ENCODE measurements at regions not wholly inside any gene's neighbourhood (a gene's known extent, or its start where the extent isn't known, plus 50 kb on each side); places are given as distances from the start of the nearest gene placed in this dataset.

- H3K4me3 ChIP-seq: no peak overlapping the region
- H3K4me1 ChIP-seq: no peaks in the 10 kb centered on the region
- FAIRE-seq (no peak), DNase-seq (no peak), ATAC-seq (no peak)
- no peaks in the 10 kb centered on the region for H3K9me3 ChIP-seq
- no peaks in the 10 kb centered on the region for H3K27me3 ChIP-seq
- TF ChIP-seq CTCF (IDR thresholded peaks at IDR 0.05): no peak
- WGBS, 2 donors: 10 to 28% methylated on average over 1 of the region's 1 CpG
- H3K36me3 ChIP-seq: no peaks in the 10 kb centered on the region
- intact Hi-C loops (cut with DNase I): no loop called here
- no peak overlapping the region for H3K27ac ChIP-seq
Observed at GRCh38 chr5:91727463-91727862, 344.3 kb upstream of the ARRDC3 start.

GRCh38 chr5:91722736-91723467 lies 339.8 kb upstream of the ARRDC3 start:
- no peaks in the 10 kb centered on the region for H3K4me1 ChIP-seq
- no peak for ATAC-seq
- no peak for FAIRE-seq
- no peak overlapping the region for H3K27ac ChIP-seq
- H3K27me3 ChIP-seq: no peaks in the 10 kb centered on the region
- H3K9me3 ChIP-seq: no peaks in the 10 kb centered on the region
- intact Hi-C loops (cut with DNase I): no loop called here
- H3K4me3 ChIP-seq: no peak overlapping the region
- DNase-seq: no peak
- TF ChIP-seq CTCF (IDR thresholded peaks at IDR 0.05): no peak
- WGBS, 2 donors: 61 to 71% methylated on average over 8 of the region's 8 CpGs
- no peaks in the 10 kb centered on the region for H3K36me3 ChIP-seq

- no peak overlapping the region for H3K4me3 ChIP-seq
- no peaks in the 10 kb centered on the region for H3K27me3 ChIP-seq
- no peak for ATAC-seq
- H3K27ac ChIP-seq: no peak overlapping the region
- FAIRE-seq: no peak
- H3K4me1 ChIP-seq: no peaks in the 10 kb centered on the region
- DNase-seq: no peak
- H3K36me3 ChIP-seq: no peaks in the 10 kb centered on the region
- intact Hi-C loops (cut with DNase I): no loop called here
- no peak for TF ChIP-seq CTCF (IDR thresholded peaks at IDR 0.05)
- H3K9me3 ChIP-seq: no peaks in the 10 kb centered on the region
Observed at GRCh38 chr5:91712718-91713117, 329.6 kb upstream of the ARRDC3 start.

- H3K4me1 ChIP-seq: no peaks in the 10 kb centered on the region
- intact Hi-C loops (cut with DNase I): no loop called here
- WGBS, 2 donors: 50% methylated on average over 1 of the region's 1 CpG
- DNase-seq (no peak), ATAC-seq (no peak), FAIRE-seq (no peak)
- H3K27me3 ChIP-seq: no peaks in the 10 kb centered on the region
- H3K4me3 ChIP-seq: no peak overlapping the region
- H3K36me3 ChIP-seq: no peaks in the 10 kb centered on the region
- no peak for TF ChIP-seq CTCF (IDR thresholded peaks at IDR 0.05)
- H3K27ac ChIP-seq: no peak overlapping the region
- H3K9me3 ChIP-seq: no peaks in the 10 kb centered on the region
Observed at GRCh38 chr5:91707521-91707841, 324.4 kb upstream of the ARRDC3 start.

- ATAC-seq (no peak), DNase-seq (no peak), FAIRE-seq (no peak)
- Histone ChIP-seq H3K27ac (no peak overlapping the region), H3K9me3 (no peaks in the 10 kb centered on the region), H3K4me3 (no peak overlapping the region), H3K36me3 (no peaks in the 10 kb centered on the region), H3K4me1 (no peaks in the 10 kb centered on the region), H3K27me3 (no peaks in the 10 kb centered on the region)
- no peak for TF ChIP-seq CTCF (IDR thresholded peaks at IDR 0.05)
- intact Hi-C loops (cut with DNase I): no loop called here
- 30 to 50% methylated on average over 1 of the region's 1 CpG for WGBS, 2 donors
Observed at GRCh38 chr5:91706785-91707520, 323.8 kb upstream of the ARRDC3 start.
